CD14-positive monocyte (primary cell): ENCODE measurements at regions not wholly inside any gene's neighbourhood (a gene's known extent, or its start where the extent isn't known, plus 50 kb on each side); places are given as distances from the start of the nearest gene placed in this dataset.

Experiments used
- DNase-seq, 3 donors: peaks; one replicate each; pipeline ENCODE4 v3.0.0-alpha.2; 2011 to 2022
- H2AFZ ChIP-seq: 2 replicates; pipeline ENCODE4 v1.6.0; 2012; ENCODE audit warnings: mild to moderate bottlenecking, low read depth, low read length, inconsistent platforms; ENCODE audit not compliant: insufficient read depth, poor library complexity, severe bottlenecking
- H3K27ac ChIP-seq, 2 donors: 1 replicate in 1 of 2; 2 replicates in 1 of 2; pipeline ENCODE4 v1.5.1; 2012 to 2013; ENCODE audit warnings: low read length in 2 of 2, control low read depth in 1 of 2, inconsistent platforms in 1 of 2, low read depth in 1 of 2, mild to moderate bottlenecking in 1 of 2
- H3K27me3 ChIP-seq, 2 donors: one replicate each; pipeline versions ENCODE4 v1.6.0 to v1.6.1; 2011 to 2013; ENCODE audit warnings: low read length in 2 of 2; ENCODE audit not compliant: control insufficient read depth in 2 of 2, insufficient read depth in 2 of 2
- H3K36me3 ChIP-seq, 2 donors: replicated peaks in 1 of 2; 1 replicate in 1 of 2; 2 replicates in 1 of 2; pipeline versions ENCODE4 v1.5.1 to v1.6.1; 2012 to 2013; ENCODE audit warnings: low read length in 2 of 2, control low read depth in 1 of 2, inconsistent platforms in 1 of 2, mild to moderate bottlenecking in 1 of 2; ENCODE audit not compliant: insufficient read depth in 2 of 2, control insufficient read depth in 1 of 2
- H3K4me1 ChIP-seq, 2 donors: 1 replicate in 1 of 2; 2 replicates in 1 of 2; pipeline versions ENCODE4 v1.5.1 to v1.6.1; 2012 to 2013; ENCODE audit warnings: low read length in 2 of 2, control low read depth in 1 of 2, inconsistent platforms in 1 of 2, mild to moderate bottlenecking in 1 of 2, moderate library complexity in 1 of 2; ENCODE audit not compliant: insufficient read depth in 2 of 2, control insufficient read depth in 1 of 2
- H3K4me2 ChIP-seq: replicated peaks from 2 replicates; pipeline ENCODE3; 2012; ENCODE audit warnings: low read length, moderate library complexity, mild to moderate bottlenecking; ENCODE audit not compliant: poor library complexity, severe bottlenecking; ENCODE audit errors: extremely low read depth
- H3K4me3 ChIP-seq, 3 experiments: fragments of 200-600 bp in 1 of 3; sonication (generic) in 1 of 3; replicated peaks in 1 of 3; 1 replicate in 2 of 3; 2 replicates in 1 of 3; pipeline ENCODE4 v1.5.1; 2011 to 2013; ENCODE audit warnings: low read length in 3 of 3, mild to moderate bottlenecking in 3 of 3, control low read depth in 2 of 3, low read depth in 2 of 3, inconsistent platforms in 1 of 3, moderate library complexity in 1 of 3
- H3K79me2 ChIP-seq: 2 replicates; pipeline ENCODE4 v1.6.0; 2012; ENCODE audit warnings: mild to moderate bottlenecking, control low read depth, inconsistent platforms, low read length, moderate library complexity; ENCODE audit not compliant: insufficient read depth
- H3K9ac ChIP-seq: 2 replicates; pipeline ENCODE4 v1.6.0; 2017; ENCODE audit warnings: low read length, mild to moderate bottlenecking; ENCODE audit not compliant: insufficient read depth, poor library complexity, severe bottlenecking
- H3K9me3 ChIP-seq, 2 donors: replicated peaks in 1 of 2; 1 replicate in 1 of 2; 2 replicates in 1 of 2; pipeline versions ENCODE4 v1.5.1 to v1.6.1; 2012 to 2013; ENCODE audit warnings: low read length in 2 of 2, control low read depth in 1 of 2; ENCODE audit not compliant: control insufficient read depth in 1 of 2, insufficient read depth in 1 of 2
- H4K20me1 ChIP-seq: 2 replicates; pipeline ENCODE4 v1.6.0; 2012; ENCODE audit warnings: mild to moderate bottlenecking, low read length, control low read depth, moderate library complexity; ENCODE audit not compliant: insufficient read depth
- H3K27ac Mint-ChIP-seq, 7 donors: one replicate each; pipeline ENCODE4 v1.8.0; 2020; ENCODE audit warnings: mild to moderate bottlenecking in 7 of 7, mixed read lengths in 7 of 7, moderate library complexity in 6 of 7, inconsistent platforms in 2 of 7
- H3K27me3 Mint-ChIP-seq, 3 donors: one replicate each; pipeline ENCODE4 v1.8.0; 2021 to 2022; ENCODE audit warnings: low read depth in 3 of 3, mild to moderate bottlenecking in 3 of 3, mixed read lengths in 3 of 3, moderate library complexity in 3 of 3, inconsistent platforms in 1 of 3
- H3K36me3 Mint-ChIP-seq, 2 donors: one replicate each; pipeline ENCODE4 v1.8.0; 2020; ENCODE audit warnings: mixed read lengths in 2 of 2, inconsistent platforms in 1 of 2, mild to moderate bottlenecking in 1 of 2
- H3K4me1 Mint-ChIP-seq: one replicate; pipeline ENCODE4 v1.8.0; 2020; ENCODE audit warnings: mild to moderate bottlenecking, mixed read lengths
- H3K4me3 Mint-ChIP-seq, 2 donors: one replicate each; pipeline ENCODE4 v1.8.0; 2020; ENCODE audit warnings: mild to moderate bottlenecking in 2 of 2, mixed read lengths in 2 of 2, moderate library complexity in 1 of 2
- H3K9me3 Mint-ChIP-seq, 7 donors: one replicate each; pipeline ENCODE4 v1.8.0; 2020 to 2022; ENCODE audit warnings: mixed read lengths in 7 of 7, mild to moderate bottlenecking in 6 of 7, moderate library complexity in 6 of 7, inconsistent platforms in 2 of 7
- CTCF ChIP-seq: fragments of 200-600 bp; IDR thresholded peaks from one replicate; pipeline ENCODE4 v1.8.0; 2022; ENCODE audit warnings: antibody characterized with exemption, mild to moderate bottlenecking
- WGBS: methylation state at CpG from one replicate; pipeline ENCODE4 v1.1.5; 2013; ENCODE audit warnings: missing lambda C conversion rate; ENCODE audit not compliant: insufficient coverage; 5-methylcytosine and 5-hydroxymethylcytosine counted together
- intact Hi-C, 2 donors: fragments of 100-400 bp; cut with micrococcal nuclease; formaldehyde crosslinking; loops; one replicate each; pipeline versions ENCODE4 v1.15.0 to v1.15.1; 2023

- no peaks in the 10 kb centered on the region for H3K36me3 Mint-ChIP-seq
- Histone ChIP-seq H3K27me3 (no peaks in the 10 kb centered on the region), H3K36me3 (no peaks in the 10 kb centered on the region), H3K27ac (no peak overlapping the region), H3K4me2 (no peak overlapping the region), H3K9me3 (peaks cover 0 to 13% of the 10 kb centered on the region in 2 donors), H4K20me1 (no peaks in the 10 kb centered on the region), H2AFZ (no peak overlapping the region), H3K9ac (no peak overlapping the region), H3K4me3 (no peak overlapping the region), H3K4me1 (no peaks in the 10 kb centered on the region), H3K79me2 (no peaks in the 10 kb centered on the region)
- intact Hi-C loops, result no loop called here
- no peak for DNase-seq
- H3K4me1 Mint-ChIP-seq, result no peaks in the 10 kb centered on the region
- 90% methylated on average over 5 of the region's 6 CpGs for WGBS
- TF ChIP-seq CTCF, result no peak
- no peak overlapping the region for H3K27ac Mint-ChIP-seq
- H3K9me3 Mint-ChIP-seq, result peaks cover 0 to 14% (median 2%) of the 10 kb centered on the region in 7 donors
- no peak overlapping the region for H3K4me3 Mint-ChIP-seq
- peaks cover 0 to 4% (median 0%) of the 10 kb centered on the region in 3 donors for H3K27me3 Mint-ChIP-seq
Measured at GRCh38 chr10:130439766-130440165, 303.6 kb downstream of the GLRX3 start.

- Mint-ChIP-seq H3K27ac (no peak overlapping the region), H3K27me3 (peaks cover 0 to 4% (median 0%) of the 10 kb centered on the region in 3 donors), H3K9me3 (peaks cover 0 to 14% (median 2%) of the 10 kb centered on the region in 7 donors), H3K4me1 (no peaks in the 10 kb centered on the region), H3K4me3 (no peak overlapping the region), H3K36me3 (no peaks in the 10 kb centered on the region)
- intact Hi-C loops, result no loop called here
- H3K9ac ChIP-seq, result no peak overlapping the region
- H3K27ac ChIP-seq, result no peak overlapping the region
- no peaks in the 10 kb centered on the region for H3K36me3 ChIP-seq
- H3K4me2 ChIP-seq, result no peak overlapping the region
- no peak overlapping the region for H3K4me3 ChIP-seq
- no peaks in the 10 kb centered on the region for H4K20me1 ChIP-seq
- H3K9me3 ChIP-seq, result peaks cover 0 to 8% of the 10 kb centered on the region in 2 donors
- no peak overlapping the region for H2AFZ ChIP-seq
- H3K27me3 ChIP-seq, result no peaks in the 10 kb centered on the region
- DNase-seq, result no peak
- no peaks in the 10 kb centered on the region for H3K79me2 ChIP-seq
- no peaks in the 10 kb centered on the region for H3K4me1 ChIP-seq
- WGBS, result 86% methylated on average over 4 of the region's 5 CpGs
- TF ChIP-seq CTCF, result no peak
Measured at GRCh38 chr10:130440494-130440893, 304.3 kb downstream of the GLRX3 start.
